ENCODE measurements at regions not wholly inside any gene's neighbourhood (a gene's known extent, or its start where the extent isn't known, plus 50 kb on each side); places are given as distances from the start of the nearest gene placed in this dataset.

- no peak for DNase-seq
Observed at GRCh38 chr18:6465281-6465680, 50.6 kb upstream of the L3MBTL4 start.

- DNase-seq: no peak
Observed at GRCh38 chr18:6476190-6476589, 61.5 kb upstream of the L3MBTL4 start.

- DNase-seq: no peak
Observed at GRCh38 chr18:6476880-6477279, 62.2 kb upstream of the L3MBTL4 start.

GRCh38 chr18:6478121-6478520 lies 63.4 kb upstream of the L3MBTL4 start:
- DNase-seq: no peak

- no peak for DNase-seq
Observed at GRCh38 chr18:6479699-6480098, 65.0 kb upstream of the L3MBTL4 start.

GRCh38 chr18:6482198-6482977 lies 67.7 kb upstream of the L3MBTL4 start:
- peak; percentile 43 for DNase-seq

GRCh38 chr18:6484659-6485058 lies 69.9 kb upstream of the L3MBTL4 start:
- DNase-seq: no peak

GRCh38 chr18:6486313-6486712 lies 71.6 kb upstream of the L3MBTL4 start:
- no peak for DNase-seq

GRCh38 chr18:6486764-6487426 lies 72.2 kb upstream of the L3MBTL4 start:
- no peak for DNase-seq

GRCh38 chr18:6487968-6488367 lies 73.3 kb upstream of the L3MBTL4 start:
- DNase-seq: no peak

- no peak for DNase-seq
Observed at GRCh38 chr18:6488956-6489355, 74.2 kb upstream of the L3MBTL4 start.

GRCh38 chr18:6489977-6490376 lies 75.3 kb upstream of the L3MBTL4 start:
- DNase-seq: no peak

- no peak for DNase-seq
Observed at GRCh38 chr18:6493194-6493593, 78.5 kb upstream of the L3MBTL4 start.

- no peak for DNase-seq
Observed at GRCh38 chr18:6495536-6495935, 80.8 kb upstream of the L3MBTL4 start.

- DNase-seq: no peak
Observed at GRCh38 chr18:6497543-6497942, 82.8 kb upstream of the L3MBTL4 start.

GRCh38 chr18:6498289-6498856 lies 83.7 kb upstream of the L3MBTL4 start:
- DNase-seq: no peak

GRCh38 chr18:6504605-6505497 lies 90.1 kb upstream of the L3MBTL4 start:
- DNase-seq: no peak

- no peak for DNase-seq
Observed at GRCh38 chr18:6505498-6505875, 90.8 kb upstream of the L3MBTL4 start.

GRCh38 chr18:6509417-6509816 lies 94.7 kb upstream of the L3MBTL4 start:
- no peak for DNase-seq

- no peak for DNase-seq
Observed at GRCh38 chr18:6509832-6510231, 95.1 kb upstream of the L3MBTL4 start.

GRCh38 chr18:6520901-6521300 lies 106.2 kb upstream of the L3MBTL4 start:
- no peak for DNase-seq

GRCh38 chr18:6521803-6522418 lies 107.2 kb upstream of the L3MBTL4 start:
- DNase-seq: peak; percentile 60

GRCh38 chr18:6525604-6526003 lies 110.9 kb upstream of the L3MBTL4 start:
- DNase-seq: no peak

All from COR-L47 (cell line).